GM23248 (cell line): ENCODE measurements at regions not wholly inside any gene's neighbourhood (a gene's known extent, or its start where the extent isn't known, plus 50 kb on each side); places are given as distances from the start of the nearest gene placed in this dataset.

Source experiments
- EZH2 ChIP-seq: fragments of 200-600 bp; sonication (generic); IDR thresholded peaks from 2 replicates; pipeline ENCODE4 v1.6.1; 2018; ENCODE audit warnings: antibody characterized with exemption, mild to moderate bottlenecking; ENCODE audit not compliant: insufficient read depth, poor library complexity, severe bottlenecking
- EZH2phosphoT487 ChIP-seq: fragments of 200-600 bp; sonication (generic); IDR thresholded peaks from 2 replicates; pipeline ENCODE4 v1.6.1; 2018; ENCODE audit warnings: antibody characterized with exemption, moderate library complexity, mild to moderate bottlenecking, low read depth; ENCODE audit not compliant: insufficient read depth

- TF ChIP-seq EZH2 (no peak), EZH2phosphoT487 (no peak)
Measured at GRCh38 chr1:103959565-103959964, 209.9 kb downstream of the AMY1C start.
